ENCODE measurements at regions not wholly inside any gene's neighbourhood (a gene's known extent, or its start where the extent isn't known, plus 50 kb on each side); places are given as distances from the start of the nearest gene placed in this dataset.

- TF ChIP-seq, protein P1, sequence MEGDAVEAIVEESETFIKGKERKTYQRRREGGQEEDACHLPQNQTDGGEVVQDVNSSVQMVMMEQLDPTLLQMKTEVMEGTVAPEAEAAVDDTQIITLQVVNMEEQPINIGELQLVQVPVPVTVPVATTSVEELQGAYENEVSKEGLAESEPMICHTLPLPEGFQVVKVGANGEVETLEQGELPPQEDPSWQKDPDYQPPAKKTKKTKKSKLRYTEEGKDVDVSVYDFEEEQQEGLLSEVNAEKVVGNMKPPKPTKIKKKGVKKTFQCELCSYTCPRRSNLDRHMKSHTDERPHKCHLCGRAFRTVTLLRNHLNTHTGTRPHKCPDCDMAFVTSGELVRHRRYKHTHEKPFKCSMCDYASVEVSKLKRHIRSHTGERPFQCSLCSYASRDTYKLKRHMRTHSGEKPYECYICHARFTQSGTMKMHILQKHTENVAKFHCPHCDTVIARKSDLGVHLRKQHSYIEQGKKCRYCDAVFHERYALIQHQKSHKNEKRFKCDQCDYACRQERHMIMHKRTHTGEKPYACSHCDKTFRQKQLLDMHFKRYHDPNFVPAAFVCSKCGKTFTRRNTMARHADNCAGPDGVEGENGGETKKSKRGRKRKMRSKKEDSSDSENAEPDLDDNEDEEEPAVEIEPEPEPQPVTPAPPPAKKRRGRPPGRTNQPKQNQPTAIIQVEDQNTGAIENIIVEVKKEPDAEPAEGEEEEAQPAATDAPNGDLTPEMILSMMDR (IDR thresholded peaks at IDR 0.05; ENCODE audit: insufficient read depth, low read length, severe bottlenecking) = no peak
- no peaks in the 10 kb centered on the region for H3K36me3 ChIP-seq (ENCODE audit: control insufficient read depth, insufficient read depth, low read length)
- no peak for FAIRE-seq
- no peak overlapping the region for H3K4me3 ChIP-seq (ENCODE audit: low read depth, low read length)
- no peak for DNase-seq (ENCODE audit: low read depth)
- no peaks in the 10 kb centered on the region for H3K27me3 ChIP-seq (ENCODE audit: control insufficient read depth, insufficient read depth, low read length)
Measured at GRCh38 chr3:164883171-164883570, 195.1 kb downstream of the SI start.

DNA sequence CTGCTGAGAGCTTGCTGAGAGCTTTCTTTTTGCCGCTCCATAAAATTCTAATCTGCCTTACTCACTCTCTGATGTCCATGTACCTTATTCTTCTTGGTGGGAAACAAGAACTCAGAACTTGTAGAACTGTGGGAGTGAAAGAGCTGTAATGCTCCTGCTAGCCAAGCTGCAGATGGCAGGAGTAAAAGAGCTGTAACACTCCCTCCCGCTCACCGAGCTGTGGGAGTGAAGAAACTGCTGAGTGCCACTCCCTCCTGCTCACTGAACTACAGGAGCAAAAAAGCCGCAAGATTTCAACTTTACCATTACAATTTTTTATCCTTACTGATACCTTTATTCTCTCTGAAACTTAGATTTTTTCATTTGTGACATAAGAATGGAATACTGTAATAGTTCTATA lies 199.1 kb downstream of the SI start:
- DNase-seq (ENCODE audit: low read depth) (no peak), FAIRE-seq (no peak)
- TF ChIP-seq, protein P1 (IDR thresholded peaks at IDR 0.05; ENCODE audit: insufficient read depth, low read length, severe bottlenecking) = no peak
- no peaks in the 10 kb centered on the region for H3K36me3 ChIP-seq (ENCODE audit: control insufficient read depth, insufficient read depth, low read length)
- no peak overlapping the region for H3K4me3 ChIP-seq (ENCODE audit: low read depth, low read length)
- H3K27me3 ChIP-seq (ENCODE audit: control insufficient read depth, insufficient read depth, low read length) = no peaks in the 10 kb centered on the region

GRCh38 chr3:164864454-164864853 lies 213.8 kb downstream of the SI start:
- no peak for FAIRE-seq
- H3K36me3 ChIP-seq (ENCODE audit: control insufficient read depth, insufficient read depth, low read length) = no peaks in the 10 kb centered on the region
- no peak for DNase-seq (ENCODE audit: low read depth)
- TF ChIP-seq, protein P1 (IDR thresholded peaks at IDR 0.05; ENCODE audit: insufficient read depth, low read length, severe bottlenecking) = no peak
- no peaks in the 10 kb centered on the region for H3K27me3 ChIP-seq (ENCODE audit: control insufficient read depth, insufficient read depth, low read length)
- H3K4me3 ChIP-seq (ENCODE audit: low read depth, low read length) = no peak overlapping the region

DNA sequence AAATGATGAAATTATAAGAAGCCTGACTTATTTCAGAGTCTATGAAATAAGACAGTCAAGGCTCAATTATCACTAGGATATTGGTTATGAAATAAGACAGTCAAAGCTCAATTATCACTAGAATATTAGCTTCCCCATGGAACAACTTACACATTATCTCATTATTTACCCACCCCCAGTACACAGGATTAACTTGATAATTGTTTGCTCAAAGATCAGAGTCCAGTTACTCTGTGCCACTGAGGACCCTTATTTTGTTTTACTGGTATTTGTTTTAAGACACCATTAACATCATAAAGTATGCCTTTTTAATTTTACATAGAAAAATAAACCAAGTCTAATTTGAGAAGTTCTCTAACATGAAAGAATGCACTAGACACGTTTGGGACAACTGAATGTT lies 225.4 kb downstream of the SI start:
- H3K27me3 ChIP-seq (ENCODE audit: control insufficient read depth, insufficient read depth, low read length) = no peaks in the 10 kb centered on the region
- TF ChIP-seq, protein P1 (IDR thresholded peaks at IDR 0.05; ENCODE audit: insufficient read depth, low read length, severe bottlenecking) = no peak

GRCh38 chr3:164851905-164852304 lies 226.4 kb downstream of the SI start:
- FAIRE-seq (no peak), DNase-seq (ENCODE audit: low read depth) (no peak)
- Histone ChIP-seq H3K36me3 (ENCODE audit: control insufficient read depth, insufficient read depth, low read length) (no peaks in the 10 kb centered on the region), H3K4me3 (ENCODE audit: low read depth, low read length) (no peak overlapping the region), H3K27me3 (ENCODE audit: control insufficient read depth, insufficient read depth, low read length) (no peaks in the 10 kb centered on the region)
- TF ChIP-seq, protein P1 (IDR thresholded peaks at IDR 0.05; ENCODE audit: insufficient read depth, low read length, severe bottlenecking) = no peak

More for the DNA sequence above, 225.4 kb downstream of the SI start:
- H3K4me3 ChIP-seq (ENCODE audit: low read depth, low read length) = no peak overlapping the region
- DNase-seq (ENCODE audit: low read depth) (no peak), FAIRE-seq (no peak)
- H3K36me3 ChIP-seq (ENCODE audit: control insufficient read depth, insufficient read depth, low read length) = no peaks in the 10 kb centered on the region

GRCh38 chr3:164851204-164851603 lies 227.1 kb downstream of the SI start:
- DNase-seq (ENCODE audit: low read depth) (no peak), FAIRE-seq (no peak)
- H3K27me3 ChIP-seq (ENCODE audit: control insufficient read depth, insufficient read depth, low read length) = no peaks in the 10 kb centered on the region
- H3K36me3 ChIP-seq (ENCODE audit: control insufficient read depth, insufficient read depth, low read length) = no peaks in the 10 kb centered on the region
- TF ChIP-seq, protein P1 (IDR thresholded peaks at IDR 0.05; ENCODE audit: insufficient read depth, low read length, severe bottlenecking) = no peak
- H3K4me3 ChIP-seq (ENCODE audit: low read depth, low read length) = no peak overlapping the region
